Neural cell (in vitro differentiated cells): ENCODE measurements at regions not wholly inside any gene's neighbourhood (a gene's known extent, or its start where the extent isn't known, plus 50 kb on each side); places are given as distances from the start of the nearest gene placed in this dataset.

ENCODE experiments used
- H2AFZ ChIP-seq: fragments of 200-600, 300-800 bp; sonication (generic), shearing (Covaris generic); 2 replicates; pipeline ENCODE4 v1.6.0; 2014; ENCODE audit warnings: low read depth, mild to moderate bottlenecking, antibody characterized with exemption, low read length, moderate library complexity
- H3F3A ChIP-seq: fragments of 200-600 bp; shearing (Covaris generic); 2 replicates; pipeline ENCODE4 v1.6.1; 2016; ENCODE audit warnings: mild to moderate bottlenecking, moderate library complexity, mixed read lengths, antibody characterized with exemption, low read length; ENCODE audit not compliant: insufficient read depth, poor library complexity, severe bottlenecking
- H3K27ac ChIP-seq: fragments of 200-600, 300-800 bp; sonication (generic), shearing (Covaris generic); 2 replicates; pipeline ENCODE4 v1.5.1; 2014; ENCODE audit warnings: mild to moderate bottlenecking, low read length, moderate library complexity
- H3K27me3 ChIP-seq: fragments of 300-800, 200-600 bp; sonication (generic), shearing (Covaris generic); 2 replicates; pipeline ENCODE4 v1.6.0; 2014; ENCODE audit warnings: mild to moderate bottlenecking, low read depth, low read length, moderate library complexity; ENCODE audit not compliant: insufficient read depth
- H3K36me3 ChIP-seq: fragments of 300-800, 200-600 bp; sonication (generic), shearing (Covaris generic); 2 replicates; pipeline ENCODE4 v1.5.1; 2014; ENCODE audit warnings: mild to moderate bottlenecking, antibody characterized with exemption, low read length, moderate library complexity; ENCODE audit not compliant: insufficient read depth
- H3K4me2 ChIP-seq: fragments of 300-800, 200-600 bp; sonication (generic), shearing (Covaris generic); 2 replicates; pipeline ENCODE4 v1.6.0; 2014; ENCODE audit warnings: mild to moderate bottlenecking, low read length
- H3K4me3 ChIP-seq: fragments of 300-800, 200-600 bp; sonication (generic), shearing (Covaris generic); 2 replicates; pipeline ENCODE4 v1.5.1; 2014; ENCODE audit warnings: mild to moderate bottlenecking, low read length, moderate library complexity
- H3K79me2 ChIP-seq: fragments of 200-600 bp; shearing (Covaris generic); replicated peaks from 2 replicates; pipeline ENCODE4 v1.6.0; 2014; ENCODE audit warnings: mild to moderate bottlenecking, low read length, moderate library complexity; ENCODE audit not compliant: insufficient read depth
- H3K9ac ChIP-seq: fragments of 300-800, 200-600 bp; sonication (generic), shearing (Covaris generic); 2 replicates; pipeline ENCODE4 v1.6.1; 2016; ENCODE audit warnings: mild to moderate bottlenecking, low read length, mixed read lengths
- H3K9me2 ChIP-seq: fragments of 200-600 bp; shearing (Covaris generic); 2 replicates; pipeline ENCODE4 v1.6.1; 2016; ENCODE audit warnings: mild to moderate bottlenecking, low read length, mixed read lengths; ENCODE audit not compliant: insufficient read depth
- H3K9me3 ChIP-seq: fragments of 200-600, 300-800 bp; sonication (generic), shearing (Covaris generic); 2 replicates; pipeline ENCODE4 v1.6.1; 2016; ENCODE audit warnings: mild to moderate bottlenecking, mixed run types, low read length, moderate library complexity, mixed read lengths
- H4K20me1 ChIP-seq: fragments of 200-600 bp; shearing (Covaris generic); 2 replicates; pipeline ENCODE4 v1.6.1; 2016; ENCODE audit warnings: mild to moderate bottlenecking, mixed run types; ENCODE audit not compliant: insufficient read depth
- CTCF ChIP-seq: fragments of 450-650 bp; IDR thresholded peaks from 2 replicates; pipeline ENCODE4 v1.5.1; 2014; ENCODE audit warnings: antibody characterized with exemption, mild to moderate bottlenecking, moderate library complexity; ENCODE audit not compliant: poor library complexity, severe bottlenecking
- EP300 ChIP-seq: fragments of 450-650 bp; conservative IDR thresholded peaks from 2 replicates; pipeline ENCODE4 v1.6.1; 2014; ENCODE audit warnings: antibody characterized with exemption, mild to moderate bottlenecking, moderate library complexity; ENCODE audit not compliant: poor library complexity, severe bottlenecking
- EZH2 ChIP-seq: fragments of 200-600, 300-800 bp; shearing (Covaris generic), sonication (generic); IDR thresholded peaks from 2 replicates; pipeline ENCODE4 v1.6.1; 2014; ENCODE audit warnings: antibody characterized with exemption, low read length, borderline replicate concordance, mild to moderate bottlenecking; ENCODE audit not compliant: insufficient read depth, poor library complexity, severe bottlenecking
- MXI1 ChIP-seq: fragments of 450-650 bp; conservative IDR thresholded peaks from 2 replicates; pipeline ENCODE4 v1.6.1; 2014; ENCODE audit warnings: antibody characterized with exemption, mild to moderate bottlenecking; ENCODE audit not compliant: poor library complexity, severe bottlenecking
- POLR2AphosphoS5 ChIP-seq: IDR thresholded peaks from 2 replicates; pipeline ENCODE4 v1.6.1; 2012
- RAD21 ChIP-seq: fragments of 450-650 bp; conservative IDR thresholded peaks from 2 replicates; pipeline ENCODE4 v1.6.1; 2014; ENCODE audit warnings: antibody characterized with exemption, mild to moderate bottlenecking, moderate library complexity
- REST ChIP-seq: IDR thresholded peaks from 2 replicates; pipeline ENCODE4 v1.6.1; 2012; ENCODE audit warnings: borderline replicate concordance
- SMC3 ChIP-seq: fragments of 450-650 bp; conservative IDR thresholded peaks from 2 replicates; pipeline ENCODE4 v1.6.1; 2014; ENCODE audit warnings: antibody characterized with exemption, mild to moderate bottlenecking, moderate library complexity; ENCODE audit not compliant: poor library complexity
- TAF1 ChIP-seq: IDR thresholded peaks from 2 replicates; pipeline ENCODE4 v1.6.1; 2012; ENCODE audit warnings: low read depth

GRCh38 chr4:33149658-33150524 lies 2429.7 kb downstream of the PCDH7 start:
- Histone ChIP-seq H3K4me2 (peak overlapping the region; percentile 25), H3K79me2 (no peaks in the 10 kb centered on the region), H2AFZ (no peak overlapping the region), H3K9me3 (no peaks in the 10 kb centered on the region), H3F3A (no peaks in the 10 kb centered on the region), H3K36me3 (no peaks in the 10 kb centered on the region), H3K27me3 (no peaks in the 10 kb centered on the region), H4K20me1 (no peaks in the 10 kb centered on the region), H3K9ac (peak overlapping the region; percentile 22), H3K4me3 (peak overlapping the region; percentile 32), H3K9me2 (no peaks in the 10 kb centered on the region), H3K27ac (peak overlapping the region; percentile 71)
- TF ChIP-seq REST (peak; percentile 62), EP300 (peak; percentile 92), POLR2AphosphoS5 (peak; percentile 45), CTCF (no peak)

- Histone ChIP-seq H2AFZ (no peak overlapping the region), H4K20me1 (no peaks in the 10 kb centered on the region), H3K9me2 (no peaks in the 10 kb centered on the region), H3K36me3 (no peaks in the 10 kb centered on the region), H3K27me3 (no peaks in the 10 kb centered on the region), H3K27ac (peak overlapping the region; percentile 71), H3K9me3 (no peaks in the 10 kb centered on the region), H3K9ac (peak overlapping the region; percentile 6), H3K4me3 (peak overlapping the region; percentile 32), H3K79me2 (no peaks in the 10 kb centered on the region), H3K4me2 (peak overlapping the region; percentile 25), H3F3A (no peaks in the 10 kb centered on the region)
- no peak for TF ChIP-seq SMC3
- TF ChIP-seq RAD21 = no peak
- TF ChIP-seq EP300 = peak; percentile 18
Observed at GRCh38 chr4:33150525-33150910, 2430.3 kb downstream of the PCDH7 start.

GRCh38 chr4:33160126-33160525 lies 2440.0 kb downstream of the PCDH7 start:
- Histone ChIP-seq H3K36me3 (no peaks in the 10 kb centered on the region), H3F3A (no peaks in the 10 kb centered on the region), H2AFZ (no peak overlapping the region), H3K9me3 (no peaks in the 10 kb centered on the region), H4K20me1 (no peaks in the 10 kb centered on the region), H3K9me2 (no peaks in the 10 kb centered on the region), H3K27ac (no peak overlapping the region), H3K4me2 (no peak overlapping the region), H3K79me2 (no peaks in the 10 kb centered on the region), H3K9ac (no peak overlapping the region), H3K27me3 (no peaks in the 10 kb centered on the region), H3K4me3 (no peak overlapping the region)
- TF ChIP-seq MXI1 (no peak), CTCF (no peak), REST (no peak), RAD21 (no peak), EZH2 (no peak), POLR2AphosphoS5 (no peak), TAF1 (no peak), SMC3 (no peak), EP300 (no peak)
